Esophagus squamous epithelium (tissue), 4 donors: ENCODE measurements at regions not wholly inside any gene's neighbourhood (a gene's known extent, or its start where the extent isn't known, plus 50 kb on each side); places are given as distances from the start of the nearest gene placed in this dataset.

Experiments
- POLR2A ChIP-seq, 4 donors: fragments of 450-650 bp; IDR thresholded peaks; one replicate each; pipeline ENCODE4 v1.6.1; 2017; ENCODE audit warnings: antibody characterized with exemption in 4 of 4, mild to moderate bottlenecking in 4 of 4, moderate library complexity in 3 of 4
- TF ChIP-seq, protein P1 (sequence below), 6 experiments: fragments of 450-650 bp in 4 of 6; fragments of 200-600 bp in 2 of 6; sonication (generic) in 2 of 6; IDR thresholded peaks; one replicate each; pipeline ENCODE4 v1.5.1; 2016 to 2019; ENCODE audit warnings: antibody characterized with exemption in 6 of 6, mild to moderate bottlenecking in 4 of 6, moderate library complexity in 4 of 6

DNA sequence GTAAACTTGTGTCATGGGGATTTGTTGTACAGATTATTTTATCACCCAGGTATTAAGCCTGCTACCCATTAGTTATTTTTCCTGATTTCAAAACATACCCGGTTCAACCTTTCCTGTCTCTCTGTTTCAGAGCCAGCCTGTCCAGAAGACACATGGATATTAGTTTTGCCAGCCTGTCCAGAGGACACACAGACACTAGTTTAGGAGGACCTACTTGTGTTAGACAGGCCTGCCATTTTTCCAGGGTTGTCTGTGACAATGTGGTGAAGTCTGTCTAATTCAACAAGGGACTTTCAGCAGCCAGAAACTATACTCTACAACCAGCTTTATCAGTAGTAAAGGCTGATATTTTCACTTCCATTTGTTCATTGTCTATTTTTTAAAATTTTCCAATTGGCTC, 56.1 kb upstream of the DCC start:
- TF ChIP-seq, protein P1, sequence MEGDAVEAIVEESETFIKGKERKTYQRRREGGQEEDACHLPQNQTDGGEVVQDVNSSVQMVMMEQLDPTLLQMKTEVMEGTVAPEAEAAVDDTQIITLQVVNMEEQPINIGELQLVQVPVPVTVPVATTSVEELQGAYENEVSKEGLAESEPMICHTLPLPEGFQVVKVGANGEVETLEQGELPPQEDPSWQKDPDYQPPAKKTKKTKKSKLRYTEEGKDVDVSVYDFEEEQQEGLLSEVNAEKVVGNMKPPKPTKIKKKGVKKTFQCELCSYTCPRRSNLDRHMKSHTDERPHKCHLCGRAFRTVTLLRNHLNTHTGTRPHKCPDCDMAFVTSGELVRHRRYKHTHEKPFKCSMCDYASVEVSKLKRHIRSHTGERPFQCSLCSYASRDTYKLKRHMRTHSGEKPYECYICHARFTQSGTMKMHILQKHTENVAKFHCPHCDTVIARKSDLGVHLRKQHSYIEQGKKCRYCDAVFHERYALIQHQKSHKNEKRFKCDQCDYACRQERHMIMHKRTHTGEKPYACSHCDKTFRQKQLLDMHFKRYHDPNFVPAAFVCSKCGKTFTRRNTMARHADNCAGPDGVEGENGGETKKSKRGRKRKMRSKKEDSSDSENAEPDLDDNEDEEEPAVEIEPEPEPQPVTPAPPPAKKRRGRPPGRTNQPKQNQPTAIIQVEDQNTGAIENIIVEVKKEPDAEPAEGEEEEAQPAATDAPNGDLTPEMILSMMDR (IDR thresholded peaks at IDR 0.05) = no peak
- no peak for TF ChIP-seq POLR2A (IDR thresholded peaks at IDR 0.05)
